Choroid plexus epithelial cell (primary cell): ENCODE measurements at regions not wholly inside any gene's neighbourhood (a gene's known extent, or its start where the extent isn't known, plus 50 kb on each side); places are given as distances from the start of the nearest gene placed in this dataset.
A peak's percentile ranks its signal among the peaks of the same experiment; 100 is the strongest.

ENCODE experiments used
- DNase-seq: peaks from one replicate; pipeline ENCODE4 v3.0.0-alpha.2; 2010; ENCODE audit warnings: low read depth
- H3K4me3 ChIP-seq: 2 replicates; pipeline ENCODE4 v1.5.1; 2011; ENCODE audit warnings: low read depth, mild to moderate bottlenecking, control low read depth, low read length, moderate library complexity
- TF ChIP-seq, protein P1 (sequence below): conservative IDR thresholded peaks from 2 replicates; pipeline ENCODE4 v1.5.1; 2011; ENCODE audit warnings: low read depth, mild to moderate bottlenecking, control low read depth, inconsistent platforms, low read length, moderate library complexity

GRCh38 chr5:159814222-159814621, 102.1 kb upstream of the ADRA1B start:
- DNase-seq = no peak
- TF ChIP-seq, protein P1, sequence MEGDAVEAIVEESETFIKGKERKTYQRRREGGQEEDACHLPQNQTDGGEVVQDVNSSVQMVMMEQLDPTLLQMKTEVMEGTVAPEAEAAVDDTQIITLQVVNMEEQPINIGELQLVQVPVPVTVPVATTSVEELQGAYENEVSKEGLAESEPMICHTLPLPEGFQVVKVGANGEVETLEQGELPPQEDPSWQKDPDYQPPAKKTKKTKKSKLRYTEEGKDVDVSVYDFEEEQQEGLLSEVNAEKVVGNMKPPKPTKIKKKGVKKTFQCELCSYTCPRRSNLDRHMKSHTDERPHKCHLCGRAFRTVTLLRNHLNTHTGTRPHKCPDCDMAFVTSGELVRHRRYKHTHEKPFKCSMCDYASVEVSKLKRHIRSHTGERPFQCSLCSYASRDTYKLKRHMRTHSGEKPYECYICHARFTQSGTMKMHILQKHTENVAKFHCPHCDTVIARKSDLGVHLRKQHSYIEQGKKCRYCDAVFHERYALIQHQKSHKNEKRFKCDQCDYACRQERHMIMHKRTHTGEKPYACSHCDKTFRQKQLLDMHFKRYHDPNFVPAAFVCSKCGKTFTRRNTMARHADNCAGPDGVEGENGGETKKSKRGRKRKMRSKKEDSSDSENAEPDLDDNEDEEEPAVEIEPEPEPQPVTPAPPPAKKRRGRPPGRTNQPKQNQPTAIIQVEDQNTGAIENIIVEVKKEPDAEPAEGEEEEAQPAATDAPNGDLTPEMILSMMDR = no peak
- H3K4me3 ChIP-seq = no peak overlapping the region

DNA sequence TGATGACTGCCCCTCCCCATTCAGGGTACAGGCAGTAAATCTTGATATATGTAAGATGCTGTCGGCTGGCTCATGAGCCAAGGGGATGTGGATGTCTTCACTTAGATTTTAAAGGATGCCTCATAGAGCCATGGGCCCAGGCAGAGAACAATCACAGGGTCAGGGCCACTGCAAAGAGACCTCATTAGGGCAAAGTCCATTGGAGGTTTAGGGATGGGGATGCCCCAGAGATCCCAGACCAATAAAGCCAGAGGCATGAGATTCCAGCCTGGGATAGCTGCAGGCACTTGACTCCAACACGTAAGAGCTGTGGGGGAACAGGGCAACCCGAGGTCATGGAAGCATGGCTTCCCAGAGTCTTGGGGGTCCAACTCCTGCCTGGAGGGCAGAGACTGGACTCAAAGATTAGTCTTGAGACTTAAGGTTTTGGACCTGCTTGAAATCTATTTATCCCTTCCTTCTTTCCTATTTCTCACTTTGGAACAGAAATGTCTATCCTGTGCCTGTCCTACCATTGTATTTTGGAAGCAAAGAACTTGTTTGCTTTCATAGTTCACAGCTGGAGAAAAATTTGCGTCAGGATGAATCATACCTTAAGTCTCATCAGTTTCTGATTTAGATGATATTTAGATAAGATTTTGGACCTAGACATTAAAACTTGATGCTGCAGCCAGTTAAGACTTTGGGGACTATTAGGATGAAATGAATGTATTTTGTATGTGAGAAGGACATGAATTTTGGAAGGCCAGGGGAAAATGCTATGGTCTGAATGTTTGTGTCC, 101.3 kb upstream of the ADRA1B start:
- no peak overlapping the region for H3K4me3 ChIP-seq
- TF ChIP-seq, protein P1 = no peak
- peak; percentile 49 for DNase-seq

DNA sequence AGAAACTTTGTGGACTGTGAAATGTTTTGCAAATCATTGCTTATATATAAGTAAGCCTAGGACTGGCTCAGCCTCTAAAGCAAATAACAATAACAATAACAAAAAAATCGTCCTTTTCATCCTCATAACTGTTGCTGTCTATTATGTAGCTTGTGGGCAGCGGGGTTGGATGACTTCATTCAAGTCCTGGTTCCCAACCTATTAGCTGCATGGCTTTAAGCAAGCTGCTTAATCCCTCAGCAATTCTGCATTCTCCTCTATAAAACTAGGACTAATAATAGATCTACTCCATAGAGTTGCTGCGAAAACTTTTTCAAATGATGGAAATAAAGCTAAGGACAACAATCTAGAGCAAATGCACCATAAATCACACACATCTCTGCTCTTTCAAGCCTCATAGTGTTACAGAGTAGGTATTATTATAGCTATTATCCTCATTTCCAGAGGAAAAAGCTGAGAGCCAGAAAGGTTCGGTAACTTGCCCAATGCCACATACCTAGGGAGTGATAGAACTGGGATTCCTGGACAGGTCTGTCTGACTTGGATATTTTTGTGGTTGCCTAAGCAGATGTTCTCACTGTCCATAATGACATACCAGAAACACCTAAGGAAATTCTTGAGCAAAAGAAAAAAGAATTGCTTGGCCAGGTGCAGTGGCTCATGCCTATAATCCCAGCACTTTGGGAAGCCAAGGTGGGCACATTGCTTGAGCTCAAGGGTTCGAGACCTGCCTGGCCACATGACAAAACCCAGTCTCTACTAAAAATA, 98.8 kb upstream of the ADRA1B start:
- no peak overlapping the region for H3K4me3 ChIP-seq
- DNase-seq = no peak
- TF ChIP-seq, protein P1 = no peak

DNA sequence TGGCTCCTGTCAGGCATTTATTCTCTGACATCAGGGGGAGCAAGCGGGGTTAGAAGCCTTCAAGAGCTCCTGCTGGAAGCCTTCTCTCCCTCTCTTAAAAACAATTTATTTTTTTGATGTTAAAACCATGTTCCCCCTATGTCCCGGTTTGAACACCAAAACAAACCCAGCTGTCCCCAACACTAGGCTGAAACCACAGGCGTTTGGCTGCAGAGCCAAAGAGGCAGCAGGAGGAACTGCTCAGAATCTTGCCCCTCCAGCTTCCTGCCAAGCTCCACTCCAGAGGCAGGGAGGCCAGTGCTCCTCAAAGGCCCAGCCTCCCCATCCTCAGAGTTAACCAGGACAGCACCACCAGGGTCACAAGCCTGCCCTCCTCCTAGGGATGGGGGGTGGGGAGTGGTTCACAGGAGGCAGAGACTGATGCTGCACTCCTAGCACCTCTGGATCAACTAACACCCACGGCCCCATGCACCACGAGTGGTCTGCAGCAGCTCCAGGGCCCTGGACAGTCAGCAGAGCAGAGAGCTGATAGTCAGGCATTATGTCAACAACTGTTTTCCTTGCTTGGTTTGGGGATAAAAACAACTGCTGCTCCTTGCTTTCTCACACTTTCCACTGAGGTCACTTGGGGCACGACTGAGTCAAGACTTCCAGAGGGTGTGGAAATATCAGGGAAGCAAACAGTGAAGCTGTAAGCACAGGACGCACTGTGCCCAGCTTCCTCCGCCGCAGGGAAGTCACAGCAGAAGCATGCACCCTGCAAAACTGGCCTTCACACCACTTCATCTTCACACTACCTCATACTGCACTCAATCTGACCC, 96.5 kb upstream of the ADRA1B start:
- TF ChIP-seq, protein P1 = peak; percentile 5
- DNase-seq = peak; percentile 53
- H3K4me3 ChIP-seq = no peak overlapping the region

GRCh38 chr5:159820692-159821091, 95.6 kb upstream of the ADRA1B start:
- TF ChIP-seq, protein P1 = no peak
- no peak overlapping the region for H3K4me3 ChIP-seq
- DNase-seq = no peak

DNA sequence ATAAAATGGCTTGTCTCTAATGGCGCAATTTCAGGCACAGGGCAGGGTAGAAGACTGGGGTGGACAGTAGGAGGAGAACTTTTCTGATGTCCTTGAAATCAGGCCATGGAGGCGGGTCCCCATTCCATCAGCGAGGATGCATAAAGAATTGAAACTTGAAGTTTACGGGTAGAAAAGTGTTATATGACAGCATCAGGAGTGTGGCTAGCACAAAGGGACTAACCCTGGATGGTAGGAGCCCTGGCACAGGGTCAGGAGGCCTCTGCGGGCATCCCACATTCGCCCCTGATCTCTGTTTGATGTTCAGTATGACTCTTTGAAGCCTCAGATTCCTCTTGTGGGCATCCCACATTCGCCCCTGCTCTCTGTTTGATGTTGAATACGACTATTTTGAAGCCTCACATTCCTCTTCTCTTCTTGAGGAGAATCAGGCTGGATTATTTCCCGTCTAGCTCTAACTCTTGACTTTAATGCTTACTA, 94.8 kb upstream of the ADRA1B start:
- DNase-seq = no peak
- no peak overlapping the region for H3K4me3 ChIP-seq
- TF ChIP-seq, protein P1 = no peak
